CD4-positive, alpha-beta T cell treated with Interleukin-6 for 4 hours (primary cell): ENCODE measurements at regions not wholly inside any gene's neighbourhood (a gene's known extent, or its start where the extent isn't known, plus 50 kb on each side); places are given as distances from the start of the nearest gene placed in this dataset.

Experiments
- DNase-seq: peaks from one replicate; pipeline ENCODE4 v3.0.0-alpha.2; 2020; ENCODE audit warnings: mixed read lengths

- DNase-seq: no peak
Measured at GRCh38 chr5:117463881-117464570, 889.4 kb upstream of the SEMA6A start.

GRCh38 chr5:117461966-117462365 is 887.3 kb upstream of the SEMA6A start:
- no peak for DNase-seq

- no peak for DNase-seq
Measured at GRCh38 chr5:117461403-117461802, 886.8 kb upstream of the SEMA6A start.

- no peak for DNase-seq
Measured at GRCh38 chr5:117457656-117458055, 883.0 kb upstream of the SEMA6A start.

GRCh38 chr5:117456866-117457470 is 882.3 kb upstream of the SEMA6A start:
- no peak for DNase-seq

GRCh38 chr5:117455236-117456233 is 880.9 kb upstream of the SEMA6A start:
- DNase-seq: no peak

GRCh38 chr5:117454716-117455212 is 880.1 kb upstream of the SEMA6A start:
- DNase-seq: peak; percentile 31

- no peak for DNase-seq
Measured at GRCh38 chr5:117436846-117437245, 862.2 kb upstream of the SEMA6A start.

- DNase-seq: no peak
Measured at GRCh38 chr5:117435203-117435602, 860.6 kb upstream of the SEMA6A start.

- DNase-seq: no peak
Measured at GRCh38 chr5:117434254-117434653, 859.6 kb upstream of the SEMA6A start.

- DNase-seq: no peak
Measured at GRCh38 chr5:117433818-117434217, 859.2 kb upstream of the SEMA6A start.

- no peak for DNase-seq
Measured at GRCh38 chr5:117431091-117431490, 856.5 kb upstream of the SEMA6A start.

GRCh38 chr5:117425163-117425562 is 850.5 kb upstream of the SEMA6A start:
- DNase-seq: no peak

GRCh38 chr5:117424559-117424958 is 849.9 kb upstream of the SEMA6A start:
- DNase-seq: no peak

- DNase-seq: no peak
Measured at GRCh38 chr5:117417501-117417900, 842.9 kb upstream of the SEMA6A start.

GRCh38 chr5:117414926-117415325 is 840.3 kb upstream of the SEMA6A start:
- no peak for DNase-seq

- DNase-seq: no peak
Measured at GRCh38 chr5:117411701-117412100, 837.1 kb upstream of the SEMA6A start.

GRCh38 chr5:117405197-117405596 is 830.6 kb upstream of the SEMA6A start:
- no peak for DNase-seq

GRCh38 chr5:117394506-117395157 is 820.0 kb upstream of the SEMA6A start:
- no peak for DNase-seq

- DNase-seq: no peak
Measured at GRCh38 chr5:117393125-117393524, 818.5 kb upstream of the SEMA6A start.

- no peak for DNase-seq
Measured at GRCh38 chr5:117380316-117380715, 805.7 kb upstream of the SEMA6A start.

GRCh38 chr5:117379521-117379920 is 804.9 kb upstream of the SEMA6A start:
- DNase-seq: no peak

GRCh38 chr5:117376748-117377147 is 802.1 kb upstream of the SEMA6A start:
- DNase-seq: no peak
